DND-41 (cell line): ENCODE measurements at regions not wholly inside any gene's neighbourhood (a gene's known extent, or its start where the extent isn't known, plus 50 kb on each side); places are given as distances from the start of the nearest gene placed in this dataset.

Experiments
- ATAC-seq: fragments of 200-7000 bp; cut with Tn5 transposase; 3 replicates; pipeline ENCODE4 v1.9.1; 2021; ENCODE audit warnings: low read depth; ENCODE audit not compliant: insufficient read depth
- DNase-seq: peaks from one replicate; pipeline ENCODE4 v3.0.0-alpha.2; 2020
- H2AFZ ChIP-seq: 2 replicates; pipeline ENCODE4 v1.6.0; 2012; ENCODE audit warnings: low read depth, low read length
- H3K27ac ChIP-seq: 2 replicates; pipeline ENCODE4 v1.5.1; 2012; ENCODE audit warnings: low read length, inconsistent platforms
- H3K27me3 ChIP-seq: fragments of 200-600 bp; sonication (generic); 2 replicates; pipeline ENCODE4 v1.6.0; 2012; ENCODE audit warnings: low read length, mild to moderate bottlenecking, inconsistent platforms; ENCODE audit not compliant: insufficient read depth, poor library complexity
- H3K36me3 ChIP-seq: 2 replicates; pipeline ENCODE4 v1.5.1; 2012; ENCODE audit warnings: low read length, inconsistent platforms; ENCODE audit not compliant: insufficient read depth
- H3K4me1 ChIP-seq: 2 replicates; pipeline ENCODE4 v1.5.1; 2012; ENCODE audit warnings: mild to moderate bottlenecking, low read length; ENCODE audit not compliant: insufficient read depth
- H3K4me2 ChIP-seq: 2 replicates; pipeline ENCODE4 v1.6.0; 2012; ENCODE audit warnings: mild to moderate bottlenecking, moderate library complexity, low read length, inconsistent platforms; ENCODE audit not compliant: insufficient read depth
- H3K4me3 ChIP-seq, 2 experiments: fragments of 200-600 bp in 1 of 2; shearing (Covaris generic) in 1 of 2; 2 replicates each; pipeline ENCODE4 v1.5.1; 2012 to 2016; ENCODE audit warnings: inconsistent platforms in 2 of 2, low read length in 2 of 2, mild to moderate bottlenecking in 2 of 2, low read depth in 1 of 2, moderate library complexity in 1 of 2
- H3K79me2 ChIP-seq: 2 replicates; pipeline ENCODE4 v1.6.0; 2012; ENCODE audit warnings: low read length, inconsistent platforms; ENCODE audit not compliant: insufficient read depth
- H3K9ac ChIP-seq: 2 replicates; pipeline ENCODE4 v1.6.0; 2012; ENCODE audit warnings: low read depth, mild to moderate bottlenecking, inconsistent platforms, low read length, moderate library complexity
- H3K9me3 ChIP-seq: 2 replicates; pipeline ENCODE4 v1.5.1; 2012; ENCODE audit warnings: low read length, moderate library complexity, mild to moderate bottlenecking, inconsistent platforms; ENCODE audit not compliant: insufficient read depth, severe bottlenecking
- H4K20me1 ChIP-seq: 2 replicates; pipeline ENCODE4 v1.6.0; 2012; ENCODE audit warnings: low read length; ENCODE audit not compliant: insufficient read depth
- EZH2 ChIP-seq: IDR thresholded peaks from 3 replicates; pipeline ENCODE4 v1.6.1; 2012; ENCODE audit warnings: borderline replicate concordance, low read depth, mild to moderate bottlenecking, moderate library complexity, low read length, inconsistent platforms; ENCODE audit not compliant: severe bottlenecking
- TF ChIP-seq, protein P1 (sequence below): IDR thresholded peaks from 2 replicates; pipeline ENCODE4 v1.5.1; 2012; ENCODE audit warnings: borderline replicate concordance, low read length, moderate library complexity, mild to moderate bottlenecking; ENCODE audit not compliant: poor library complexity, severe bottlenecking; ENCODE audit errors: extremely low read depth

DNA sequence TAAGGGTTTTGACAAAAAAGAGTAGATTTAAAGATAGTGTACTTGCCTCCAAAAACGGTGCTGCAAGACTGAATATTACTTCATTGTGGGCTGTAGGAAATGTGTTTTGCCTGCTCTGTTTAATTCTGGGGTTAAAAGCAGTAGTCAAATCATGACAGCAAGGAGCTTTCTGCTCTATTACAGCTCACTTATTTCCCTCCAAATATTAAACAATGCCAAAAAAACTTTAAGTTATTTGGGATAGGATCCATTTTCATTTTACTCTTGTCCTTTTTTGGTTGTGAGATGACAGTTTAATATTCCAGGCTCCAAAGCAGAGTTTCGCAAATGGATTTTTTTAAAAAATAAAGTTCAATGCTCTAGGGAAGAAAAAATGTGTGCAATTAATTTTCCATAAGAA lies 340.4 kb upstream of the RGMB start:
- Histone ChIP-seq H3K4me3 (no peak overlapping the region), H3K9me3 (no peaks in the 10 kb centered on the region), H3K4me2 (no peak overlapping the region), H3K27me3 (no peaks in the 10 kb centered on the region), H2AFZ (no peak overlapping the region), H3K27ac (no peak overlapping the region), H3K79me2 (no peaks in the 10 kb centered on the region), H3K4me1 (no peaks in the 10 kb centered on the region), H4K20me1 (no peaks in the 10 kb centered on the region), H3K36me3 (no peaks in the 10 kb centered on the region), H3K9ac (no peak overlapping the region)
- DNase-seq: no peak
- ATAC-seq: no peak
- TF ChIP-seq, protein P1, sequence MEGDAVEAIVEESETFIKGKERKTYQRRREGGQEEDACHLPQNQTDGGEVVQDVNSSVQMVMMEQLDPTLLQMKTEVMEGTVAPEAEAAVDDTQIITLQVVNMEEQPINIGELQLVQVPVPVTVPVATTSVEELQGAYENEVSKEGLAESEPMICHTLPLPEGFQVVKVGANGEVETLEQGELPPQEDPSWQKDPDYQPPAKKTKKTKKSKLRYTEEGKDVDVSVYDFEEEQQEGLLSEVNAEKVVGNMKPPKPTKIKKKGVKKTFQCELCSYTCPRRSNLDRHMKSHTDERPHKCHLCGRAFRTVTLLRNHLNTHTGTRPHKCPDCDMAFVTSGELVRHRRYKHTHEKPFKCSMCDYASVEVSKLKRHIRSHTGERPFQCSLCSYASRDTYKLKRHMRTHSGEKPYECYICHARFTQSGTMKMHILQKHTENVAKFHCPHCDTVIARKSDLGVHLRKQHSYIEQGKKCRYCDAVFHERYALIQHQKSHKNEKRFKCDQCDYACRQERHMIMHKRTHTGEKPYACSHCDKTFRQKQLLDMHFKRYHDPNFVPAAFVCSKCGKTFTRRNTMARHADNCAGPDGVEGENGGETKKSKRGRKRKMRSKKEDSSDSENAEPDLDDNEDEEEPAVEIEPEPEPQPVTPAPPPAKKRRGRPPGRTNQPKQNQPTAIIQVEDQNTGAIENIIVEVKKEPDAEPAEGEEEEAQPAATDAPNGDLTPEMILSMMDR: no peak
- no peak for TF ChIP-seq EZH2

DNA sequence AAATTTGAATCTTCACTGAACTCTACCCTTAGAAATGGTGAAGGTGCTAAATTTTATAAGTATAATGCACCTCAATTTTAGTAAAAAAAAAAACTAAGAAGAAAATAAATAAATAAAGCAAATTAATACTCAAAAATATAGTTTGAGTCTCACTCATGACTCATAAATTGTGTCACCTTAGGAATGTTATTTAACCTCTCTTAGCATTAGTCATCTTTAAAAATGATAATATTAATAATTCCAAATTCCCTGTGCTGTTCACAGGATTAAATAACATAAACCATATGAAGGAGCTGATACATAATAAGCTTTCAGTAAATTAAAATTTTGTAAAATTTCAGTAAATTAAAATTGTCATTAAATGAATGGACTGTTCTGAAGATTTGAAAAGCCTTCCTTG lies 339.8 kb upstream of the RGMB start:
- no peak for DNase-seq
- Histone ChIP-seq H3K4me3 (no peak overlapping the region), H2AFZ (no peak overlapping the region)

DNA sequence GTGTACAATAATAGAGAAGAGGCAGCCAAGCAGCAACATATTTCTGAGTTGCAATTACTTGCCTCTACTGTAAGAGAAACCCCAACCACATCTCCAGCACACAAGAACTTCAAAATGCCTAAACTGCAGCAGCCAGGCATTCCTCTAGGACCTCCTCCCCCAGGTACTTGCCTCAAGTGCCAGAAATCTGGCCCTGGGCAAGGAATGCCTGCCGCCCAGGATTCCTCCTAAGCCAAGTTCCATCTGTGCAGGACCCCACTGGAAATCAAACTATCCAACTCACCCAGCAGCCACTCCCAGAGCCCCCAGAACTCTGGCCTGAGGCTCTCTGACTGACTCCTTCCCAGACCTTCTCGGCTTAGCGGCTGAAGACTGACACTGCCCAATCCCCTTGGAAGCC lies 336.8 kb upstream of the RGMB start:
- no peak for ATAC-seq

More for the DNA sequence above, 339.8 kb upstream of the RGMB start:
- H3K9me3 ChIP-seq: no peaks in the 10 kb centered on the region
- no peaks in the 10 kb centered on the region for H3K79me2 ChIP-seq
- no peaks in the 10 kb centered on the region for H3K4me1 ChIP-seq
- ATAC-seq: no peak
- no peak overlapping the region for H3K9ac ChIP-seq
- no peaks in the 10 kb centered on the region for H3K36me3 ChIP-seq
- no peak overlapping the region for H3K4me2 ChIP-seq
- no peaks in the 10 kb centered on the region for H4K20me1 ChIP-seq
- no peak overlapping the region for H3K27ac ChIP-seq
- no peaks in the 10 kb centered on the region for H3K27me3 ChIP-seq
- TF ChIP-seq, protein P1: no peak
- no peak for TF ChIP-seq EZH2

More for the DNA sequence above, 336.8 kb upstream of the RGMB start:
- no peaks in the 10 kb centered on the region for H3K36me3 ChIP-seq
- H3K4me2 ChIP-seq: no peak overlapping the region
- no peak for DNase-seq
- H3K9ac ChIP-seq: no peak overlapping the region
- peaks cover 4% of the 10 kb centered on the region for H3K9me3 ChIP-seq
- H4K20me1 ChIP-seq: no peaks in the 10 kb centered on the region
- TF ChIP-seq, protein P1: no peak
- no peak for TF ChIP-seq EZH2
- no peak overlapping the region for H3K4me3 ChIP-seq
- H3K4me1 ChIP-seq: no peaks in the 10 kb centered on the region
- H3K27ac ChIP-seq: no peak overlapping the region
- no peaks in the 10 kb centered on the region for H3K79me2 ChIP-seq
- no peak overlapping the region for H2AFZ ChIP-seq
- H3K27me3 ChIP-seq: no peaks in the 10 kb centered on the region
